GM12872 (cell line): ENCODE measurements at regions not wholly inside any gene's neighbourhood (a gene's known extent, or its start where the extent isn't known, plus 50 kb on each side); places are given as distances from the start of the nearest gene placed in this dataset.
A peak's percentile ranks its signal among the peaks of the same experiment; 100 is the strongest.

Experiments
- TF ChIP-seq, protein P1 (sequence below): IDR thresholded peaks from 3 replicates; pipeline ENCODE4 v1.5.1; 2011; ENCODE audit warnings: low read depth, mild to moderate bottlenecking, low read length, moderate library complexity; ENCODE audit not compliant: insufficient read depth

DNA sequence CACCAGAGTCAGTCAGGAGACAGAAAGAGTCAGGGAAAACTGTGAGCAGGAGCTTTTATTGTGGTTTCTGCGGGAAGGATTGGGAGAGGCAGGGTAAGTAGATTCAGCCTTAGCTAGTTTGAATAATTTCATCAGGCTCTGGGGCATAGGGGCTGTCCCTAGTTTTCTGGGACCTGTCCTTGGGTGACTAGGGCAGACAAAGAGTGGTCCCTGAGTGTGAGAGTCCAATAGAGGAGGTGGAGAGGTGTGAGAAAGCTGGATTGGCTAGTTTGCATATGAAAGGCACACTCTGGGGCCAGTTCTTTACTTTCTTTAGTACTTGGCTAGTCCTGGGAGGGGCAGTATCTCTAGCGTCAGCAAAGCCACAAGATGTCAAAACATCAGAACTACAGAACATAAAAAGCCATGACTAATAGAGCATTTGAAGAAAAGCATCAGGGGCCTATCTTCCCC is 255.6 kb downstream of the HS3ST3A1 start:
- TF ChIP-seq, protein P1, sequence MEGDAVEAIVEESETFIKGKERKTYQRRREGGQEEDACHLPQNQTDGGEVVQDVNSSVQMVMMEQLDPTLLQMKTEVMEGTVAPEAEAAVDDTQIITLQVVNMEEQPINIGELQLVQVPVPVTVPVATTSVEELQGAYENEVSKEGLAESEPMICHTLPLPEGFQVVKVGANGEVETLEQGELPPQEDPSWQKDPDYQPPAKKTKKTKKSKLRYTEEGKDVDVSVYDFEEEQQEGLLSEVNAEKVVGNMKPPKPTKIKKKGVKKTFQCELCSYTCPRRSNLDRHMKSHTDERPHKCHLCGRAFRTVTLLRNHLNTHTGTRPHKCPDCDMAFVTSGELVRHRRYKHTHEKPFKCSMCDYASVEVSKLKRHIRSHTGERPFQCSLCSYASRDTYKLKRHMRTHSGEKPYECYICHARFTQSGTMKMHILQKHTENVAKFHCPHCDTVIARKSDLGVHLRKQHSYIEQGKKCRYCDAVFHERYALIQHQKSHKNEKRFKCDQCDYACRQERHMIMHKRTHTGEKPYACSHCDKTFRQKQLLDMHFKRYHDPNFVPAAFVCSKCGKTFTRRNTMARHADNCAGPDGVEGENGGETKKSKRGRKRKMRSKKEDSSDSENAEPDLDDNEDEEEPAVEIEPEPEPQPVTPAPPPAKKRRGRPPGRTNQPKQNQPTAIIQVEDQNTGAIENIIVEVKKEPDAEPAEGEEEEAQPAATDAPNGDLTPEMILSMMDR: no peak

DNA sequence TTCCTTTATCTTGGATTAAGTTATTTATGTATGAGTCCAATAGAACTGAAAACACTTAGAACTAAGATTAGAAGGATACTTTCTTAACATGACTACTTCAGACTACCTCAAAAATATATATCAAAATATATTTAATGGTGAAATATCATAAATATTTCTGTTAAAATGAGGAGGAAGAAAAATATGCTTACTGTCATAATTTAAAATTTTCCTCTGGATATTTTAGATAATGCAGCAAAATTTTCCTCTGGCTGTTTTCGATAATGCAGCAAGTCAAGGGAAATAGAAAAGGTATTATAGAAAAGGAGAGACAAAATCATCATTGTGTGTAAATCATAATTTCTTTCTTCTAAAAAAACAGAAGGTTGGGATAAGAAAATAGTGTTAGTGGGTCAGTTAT is 263.3 kb downstream of the HS3ST3A1 start:
- TF ChIP-seq, protein P1: no peak

DNA sequence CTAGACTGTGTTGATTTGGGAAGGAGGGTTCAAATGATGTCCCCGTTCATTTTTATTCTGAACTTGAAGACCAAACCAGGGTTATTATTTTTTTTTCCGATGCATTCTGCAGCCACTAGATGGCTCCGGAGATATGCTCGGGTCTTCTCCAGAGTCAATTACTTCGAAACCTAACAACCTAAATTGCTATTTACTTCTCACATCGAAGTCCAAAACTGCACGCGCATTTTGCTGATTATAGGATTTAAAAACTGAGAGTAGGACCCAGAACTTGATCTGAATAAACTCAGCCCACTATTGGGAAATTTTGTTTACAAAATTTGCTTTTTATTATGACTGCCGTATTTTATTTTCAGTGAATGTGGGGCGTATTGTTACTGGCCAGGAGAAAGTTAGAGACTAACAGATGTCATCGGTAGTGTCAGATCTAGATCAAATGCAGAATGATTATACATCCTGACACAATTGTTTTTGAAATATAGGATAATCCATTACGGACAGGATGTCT is 263.8 kb downstream of the HS3ST3A1 start:
- TF ChIP-seq, protein P1: peak; percentile 64

DNA sequence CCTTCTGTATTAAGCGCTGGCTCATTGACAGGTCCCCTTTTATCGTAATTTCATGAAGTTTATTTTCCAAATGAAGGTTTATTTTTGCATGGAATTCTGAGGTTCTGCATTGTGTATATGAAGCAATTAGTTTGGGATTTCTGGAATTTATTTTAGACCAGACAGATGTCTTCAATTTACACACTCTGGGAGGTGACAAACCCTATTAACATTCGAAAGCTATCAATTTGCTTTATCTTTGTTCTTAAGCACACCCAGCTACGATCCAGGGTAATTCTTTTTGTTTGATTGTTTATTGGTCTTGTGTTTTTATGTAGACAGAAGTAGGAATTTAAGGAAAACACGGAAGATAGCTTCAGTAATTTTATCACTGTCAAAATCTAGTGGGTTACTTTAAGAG is 264.6 kb downstream of the HS3ST3A1 start:
- TF ChIP-seq, protein P1: no peak

DNA sequence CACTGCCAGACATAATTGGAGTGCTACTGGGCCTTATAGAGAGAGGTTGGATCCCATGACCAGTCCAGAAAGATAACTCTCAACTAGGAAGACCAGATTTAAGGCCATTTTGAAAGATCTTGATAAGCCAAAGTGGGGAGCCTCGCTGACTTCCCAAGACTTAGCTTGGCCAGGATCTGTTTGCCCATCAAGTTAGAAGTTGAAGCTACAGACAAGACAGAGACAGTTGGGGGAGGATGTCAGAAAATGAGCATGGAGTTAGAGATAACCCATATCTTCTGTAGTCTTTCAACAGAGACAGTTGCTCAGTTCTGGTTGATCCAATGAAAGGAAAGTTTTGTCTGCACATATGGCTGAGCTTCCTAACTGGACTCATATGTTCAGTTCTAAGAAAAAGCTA is 267.4 kb downstream of the HS3ST3A1 start:
- TF ChIP-seq, protein P1: no peak

DNA sequence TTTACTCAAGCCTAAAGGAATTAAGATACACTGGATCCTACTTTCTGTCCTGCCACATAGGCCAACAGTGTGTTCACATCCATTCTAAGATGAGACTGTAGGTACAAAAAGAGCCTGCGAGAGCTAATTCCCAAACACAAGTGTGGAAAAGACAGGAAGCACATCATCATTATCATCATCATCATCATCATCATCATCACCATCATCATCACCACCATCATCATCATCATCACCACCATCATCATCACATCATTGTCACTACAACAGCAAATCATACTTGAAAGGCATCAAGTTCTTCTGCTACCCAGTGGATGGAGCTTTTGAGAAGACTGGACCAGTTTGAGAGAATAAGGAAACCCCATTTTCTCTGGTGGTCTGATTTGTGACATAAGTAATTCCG is 268.1 kb downstream of the HS3ST3A1 start:
- TF ChIP-seq, protein P1: no peak

DNA sequence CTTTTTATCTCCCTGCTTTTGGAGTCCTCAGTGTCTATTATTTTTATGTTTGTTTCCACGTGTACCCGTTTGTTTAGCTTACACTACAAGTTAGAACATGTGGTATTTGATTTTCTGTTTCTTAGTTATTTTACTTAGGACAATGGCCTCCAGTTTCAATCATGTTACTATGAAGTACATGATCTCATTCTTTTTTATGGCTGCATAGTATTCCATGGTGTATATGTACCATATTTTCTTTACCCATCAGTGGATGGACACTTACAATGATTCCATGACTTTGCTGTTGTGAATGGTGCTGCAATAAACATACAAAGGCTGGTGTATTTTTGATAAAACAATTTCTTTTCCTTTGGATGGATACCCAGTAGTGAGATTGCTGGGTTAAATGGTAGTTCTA is 269.5 kb downstream of the HS3ST3A1 start:
- TF ChIP-seq, protein P1: no peak
